ENCODE measurements at regions not wholly inside any gene's neighbourhood (a gene's known extent, or its start where the extent isn't known, plus 50 kb on each side); places are given as distances from the start of the nearest gene placed in this dataset.
A peak's percentile ranks its signal among the peaks of the same experiment; 100 is the strongest.

- Histone ChIP-seq H3K4me1 (ENCODE audit: insufficient read depth) (no peaks in the 10 kb centered on the region), H3K36me3 (ENCODE audit: insufficient read depth) (no peaks in the 10 kb centered on the region), H3K27ac (ENCODE audit: low read depth) (no peak overlapping the region), H4K20me1 (replicated peaks; ENCODE audit: insufficient read depth) (peaks cover 5% of the 10 kb centered on the region; the same call in 1 of the 2 replicates), H3K79me2 (replicated peaks; ENCODE audit: insufficient read depth) (peaks cover 51% of the 10 kb centered on the region), H3K4me3 (no peak overlapping the region), H3K9me2 (ENCODE audit: insufficient read depth) (no peaks in the 10 kb centered on the region), H3K4me2 (no peak overlapping the region), H2AFZ (no peak overlapping the region), H3F3A (replicated peaks; ENCODE audit: low read depth) (no peaks in the 10 kb centered on the region), H3K27me3 (ENCODE audit: insufficient read depth) (no peaks in the 10 kb centered on the region)
- Mint-ChIP-seq H3K27ac (no peak overlapping the region), H3K4me1 (peaks cover 23% of the 10 kb centered on the region), H3K36me3 (ENCODE audit: low read depth) (peaks cover 7% of the 10 kb centered on the region; the same call in 2 of the 3 replicates), H3K27me3 (ENCODE audit: insufficient read depth, low read depth, poor library complexity) (peaks cover 1% of the 10 kb centered on the region), H3K4me3 (no peak overlapping the region), H3K9me3 (peaks cover 4% of the 10 kb centered on the region; the same call in 2 of the 3 replicates)
- ATAC-seq: no peak
- no peak for DNase-seq (ENCODE audit: low spot score)
- TF ChIP-seq REST (IDR thresholded peaks at IDR 0.05; ENCODE audit: unreplicated experiment): no peak
These were observed 63.1 kb upstream of the MGAT5 start for GRCh38 chr2:134190807-134191203.

GRCh38 chr2:134191835-134192234, 62.0 kb upstream of the MGAT5 start:
- Histone ChIP-seq H3K4me1 (ENCODE audit: insufficient read depth) (no peaks in the 10 kb centered on the region), H3K4me3 (no peak overlapping the region), H4K20me1 (replicated peaks; ENCODE audit: insufficient read depth) (peaks cover 5% of the 10 kb centered on the region; the same call in 1 of the 2 replicates), H2AFZ (no peak overlapping the region), H3K9me2 (ENCODE audit: insufficient read depth) (no peaks in the 10 kb centered on the region), H3K27me3 (ENCODE audit: insufficient read depth) (no peaks in the 10 kb centered on the region), H3K36me3 (ENCODE audit: insufficient read depth) (no peaks in the 10 kb centered on the region), H3K27ac (ENCODE audit: low read depth) (no peak overlapping the region), H3K79me2 (replicated peaks; ENCODE audit: insufficient read depth) (peaks cover 54% of the 10 kb centered on the region), H3K4me2 (no peak overlapping the region), H3F3A (replicated peaks; ENCODE audit: low read depth) (no peaks in the 10 kb centered on the region)
- H3K9me3 Mint-ChIP-seq: peaks cover 4% of the 10 kb centered on the region; the same call in 2 of the 3 replicates
- ATAC-seq (no peak), DNase-seq (ENCODE audit: low spot score) (no peak)
- peaks cover 7% of the 10 kb centered on the region; the same call in 2 of the 3 replicates for H3K36me3 Mint-ChIP-seq (ENCODE audit: low read depth)
- H3K27me3 Mint-ChIP-seq (ENCODE audit: insufficient read depth, low read depth, poor library complexity): peaks cover under 1% of the 10 kb centered on the region
- H3K27ac Mint-ChIP-seq: peak overlapping the region; percentile 46; the same call in 1 of the 2 replicates
- no peak overlapping the region for H3K4me3 Mint-ChIP-seq
- peaks cover 20% of the 10 kb centered on the region for H3K4me1 Mint-ChIP-seq
- TF ChIP-seq CTCF (conservative IDR thresholded peaks at IDR 0.05; ENCODE audit: low read depth in 2 of 2) (no peak), NANOG (IDR thresholded peaks at IDR 0.05; ENCODE audit: borderline replicate concordance) (no peak), EZH2 (IDR thresholded peaks at IDR 0.05; ENCODE audit: low read depth, unreplicated experiment) (no peak), REST (IDR thresholded peaks at IDR 0.05; ENCODE audit: unreplicated experiment) (no peak), ETS1 (IDR thresholded peaks at IDR 0.05) (no peak), STAT1 (IDR thresholded peaks at IDR 0.05; ENCODE audit: unreplicated experiment) (no peak), ZNF114 (CRISPR knock-in tag; IDR thresholded peaks at IDR 0.05) (no peak), ZNF331 (CRISPR knock-in tag; IDR thresholded peaks at IDR 0.05; ENCODE audit: low read depth) (no peak), POLR2AphosphoS5 (IDR thresholded peaks at IDR 0.05; ENCODE audit: low read depth) (no peak), CREB1 (CRISPR knock-in tag; IDR thresholded peaks at IDR 0.05; ENCODE audit: low read depth) (no peak), EZH2phosphoT487 (IDR thresholded peaks at IDR 0.05; ENCODE audit: unreplicated experiment) (no peak), JUNB (IDR thresholded peaks at IDR 0.05; ENCODE audit: unreplicated experiment) (no peak)

Measured in GM23338 (cell line).